Naive thymus-derived CD8-positive, alpha-beta T cell (primary cell): ENCODE measurements at regions not wholly inside any gene's neighbourhood (a gene's known extent, or its start where the extent isn't known, plus 50 kb on each side); places are given as distances from the start of the nearest gene placed in this dataset.

ENCODE experiments used
- ATAC-seq, 2 donors: fragments of 150-1000 bp; cut with Tn5 transposase in 1 of 2; sonication (Bioruptor Pico), chemical (Tn5 transposase) in 1 of 2; 1 replicate in 1 of 2; 2 replicates in 1 of 2; pipeline ENCODE4 v1.10.0; 2021; ENCODE audit warnings: mild to moderate bottlenecking in 2 of 2, moderate library complexity in 2 of 2
- POLR2A ChIA-PET: fragments of 350-600 bp; sonication (Branson Sonifier 250); formaldehyde crosslinking; loops from one replicate; lab custom pipeline; 2021; ENCODE audit warnings: antibody characterized with exemption; lab: Charles Lee
- DNase-seq, 10 donors: peaks; one replicate each; pipeline versions ENCODE4 v3.0.0 to v3.0.0-alpha.2; 2020 to 2022
- H3K27ac Mint-ChIP-seq, 10 donors: one replicate each; pipeline ENCODE4 v1.8.0; 2020 to 2022; ENCODE audit warnings: mild to moderate bottlenecking in 10 of 10, mixed read lengths in 10 of 10, moderate library complexity in 4 of 10, inconsistent platforms in 1 of 10
- H3K27me3 Mint-ChIP-seq, 5 donors: one replicate each; pipeline ENCODE4 v1.8.0; 2021 to 2022; ENCODE audit warnings: mixed read lengths in 5 of 5
- H3K36me3 Mint-ChIP-seq, 3 donors: one replicate each; pipeline ENCODE4 v1.8.0; 2020 to 2022; ENCODE audit warnings: mixed read lengths in 3 of 3, mild to moderate bottlenecking in 2 of 3, inconsistent platforms in 1 of 3
- H3K4me1 Mint-ChIP-seq, 4 donors: one replicate each; pipeline ENCODE4 v1.8.0; 2021 to 2022; ENCODE audit warnings: mixed read lengths in 4 of 4
- H3K4me3 Mint-ChIP-seq, 10 donors: one replicate each; pipeline ENCODE4 v1.8.0; 2020 to 2022; ENCODE audit warnings: mild to moderate bottlenecking in 10 of 10, mixed read lengths in 10 of 10, moderate library complexity in 6 of 10, inconsistent platforms in 1 of 10
- H3K9me3 Mint-ChIP-seq, 9 donors: one replicate each; pipeline ENCODE4 v1.8.0; 2020 to 2022; ENCODE audit warnings: mixed read lengths in 9 of 9, mild to moderate bottlenecking in 3 of 9, inconsistent platforms in 1 of 9, moderate library complexity in 1 of 9

DNA sequence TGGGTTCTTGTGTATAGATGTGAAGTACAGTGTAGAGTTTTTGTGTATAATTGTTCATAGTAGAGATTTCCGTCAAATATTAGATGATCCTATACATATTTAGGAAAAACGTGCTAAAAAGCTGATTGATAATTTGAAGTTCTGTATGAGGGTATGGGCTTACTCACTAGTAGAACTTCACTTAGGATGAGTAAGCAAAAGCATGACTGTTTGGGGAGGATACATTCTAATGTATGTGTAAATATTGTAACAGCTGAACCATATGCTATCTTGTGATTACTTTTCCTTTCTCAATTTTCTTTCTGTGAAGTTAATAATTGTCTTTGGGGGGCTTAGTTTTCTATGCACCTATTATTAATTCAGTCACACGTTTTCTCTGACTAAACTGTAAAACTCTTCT, 53.2 kb upstream of the PDK4 start:
- Mint-ChIP-seq H3K4me3 (no peak overlapping the region), H3K9me3 (peaks cover 0 to 10% (median 0%) of the 10 kb centered on the region in 9 donors), H3K27me3 (peaks cover 0 to 9% (median 0%) of the 10 kb centered on the region in 5 donors), H3K4me1 (no peaks in the 10 kb centered on the region), H3K36me3 (peaks cover 0 to 4% (median 0%) of the 10 kb centered on the region in 3 donors), H3K27ac (no peak overlapping the region)
- DNase-seq = no peak
- no peak for ATAC-seq
- POLR2A ChIA-PET = no interaction called here

DNA sequence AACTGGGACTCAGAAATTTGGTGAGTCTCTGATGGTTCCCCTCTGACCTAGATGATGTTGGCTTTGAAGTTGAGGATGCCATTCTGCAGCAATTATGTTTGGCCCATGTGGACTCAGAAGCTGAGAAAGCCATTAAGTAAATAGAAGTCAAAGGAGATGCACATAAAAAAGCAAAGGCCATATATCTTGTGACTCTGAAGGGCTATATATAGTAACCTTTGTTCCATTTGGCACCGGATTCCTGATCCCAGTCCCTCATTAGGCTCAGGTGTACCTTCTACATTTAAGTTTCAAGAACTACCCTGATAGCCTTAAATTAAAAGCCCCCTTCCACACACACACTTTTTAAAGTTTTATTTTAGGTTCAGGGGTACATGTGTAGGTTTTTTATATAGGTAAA, 50.0 kb upstream of the PDK4 start:
- no peak overlapping the region for H3K27ac Mint-ChIP-seq
- ATAC-seq (no peak), DNase-seq (no peak)
- POLR2A ChIA-PET = no interaction called here
- H3K9me3 Mint-ChIP-seq = peaks cover 0 to 10% (median 2%) of the 10 kb centered on the region in 9 donors
- H3K4me3 Mint-ChIP-seq = no peak overlapping the region
- peaks cover 0 to 4% (median 0%) of the 10 kb centered on the region in 3 donors for H3K36me3 Mint-ChIP-seq
- H3K27me3 Mint-ChIP-seq = peaks cover 0 to 3% (median 0%) of the 10 kb centered on the region in 5 donors
- no peaks in the 10 kb centered on the region for H3K4me1 Mint-ChIP-seq
